HG02588 (cell line): ENCODE measurements at regions not wholly inside any gene's neighbourhood (a gene's known extent, or its start where the extent isn't known, plus 50 kb on each side); places are given as distances from the start of the nearest gene placed in this dataset.
"Not testable (repeated sequence)": the region's sequence is repeated elsewhere in the genome, so short reads cannot be mapped to it uniquely, and the experiment has no call there.

ENCODE experiments used
- ATAC-seq: cut with Tn5 transposase; IDR thresholded peaks from one replicate; pipeline ENCODE4 v1.9.1; 2021; ENCODE audit warnings: mild to moderate bottlenecking, moderate library complexity; ENCODE audit not compliant: unreplicated experiment

DNA sequence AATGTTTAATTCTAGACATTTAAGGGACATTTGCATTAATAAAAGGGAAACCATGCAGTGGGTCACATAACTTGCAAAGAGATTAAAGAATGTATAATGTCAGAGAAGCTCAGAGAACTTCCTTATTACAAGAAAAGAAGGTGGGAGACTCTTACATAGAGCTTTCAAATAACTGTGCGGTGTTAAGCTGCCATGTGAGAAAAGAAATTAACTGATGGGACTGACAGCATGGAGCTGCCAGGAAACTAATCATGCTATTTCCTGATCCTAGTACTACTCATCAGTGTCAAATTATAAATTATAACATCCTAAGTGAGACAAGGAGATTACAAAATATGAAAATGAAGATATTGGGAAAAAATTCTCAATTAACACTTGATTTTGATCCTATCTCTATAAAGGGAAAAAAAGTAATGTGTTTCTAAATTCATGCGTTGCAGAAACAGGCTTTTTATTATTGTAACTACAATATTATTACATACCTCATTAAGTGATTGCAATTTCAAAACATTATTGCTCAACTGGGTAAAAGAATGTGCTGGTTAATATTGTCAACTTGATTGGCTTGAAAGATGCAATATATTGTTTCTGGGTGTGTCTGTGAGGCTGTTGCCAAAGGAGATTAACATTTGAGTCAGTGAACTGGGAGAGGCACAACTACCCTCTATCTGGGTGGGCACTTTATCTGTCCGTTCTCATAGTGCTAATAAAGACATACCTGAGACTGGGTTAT, 609.5 kb upstream of the NUDT12 start:
- no peak for ATAC-seq

DNA sequence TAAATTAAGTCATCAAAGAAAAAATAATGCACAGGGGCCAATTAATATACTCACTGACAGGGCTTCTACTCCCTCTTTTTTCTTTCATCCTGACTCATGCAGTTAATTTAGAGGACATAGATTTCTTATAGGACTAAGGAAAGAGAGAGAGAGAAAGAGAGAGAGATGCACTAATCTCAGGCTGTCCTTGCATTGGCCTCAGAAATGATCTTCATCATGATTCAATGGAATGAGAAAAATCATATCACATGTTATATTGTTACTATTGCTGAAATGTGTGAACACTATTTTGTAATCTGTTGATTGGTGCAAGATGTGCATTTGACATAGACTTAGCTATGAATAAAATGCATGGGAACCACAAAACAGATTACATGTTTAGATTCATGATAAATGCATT, 608.3 kb upstream of the NUDT12 start:
- ATAC-seq: no peak

GRCh38 chr5:104146652-104147051, 584.1 kb upstream of the NUDT12 start:
- no peak for ATAC-seq

DNA sequence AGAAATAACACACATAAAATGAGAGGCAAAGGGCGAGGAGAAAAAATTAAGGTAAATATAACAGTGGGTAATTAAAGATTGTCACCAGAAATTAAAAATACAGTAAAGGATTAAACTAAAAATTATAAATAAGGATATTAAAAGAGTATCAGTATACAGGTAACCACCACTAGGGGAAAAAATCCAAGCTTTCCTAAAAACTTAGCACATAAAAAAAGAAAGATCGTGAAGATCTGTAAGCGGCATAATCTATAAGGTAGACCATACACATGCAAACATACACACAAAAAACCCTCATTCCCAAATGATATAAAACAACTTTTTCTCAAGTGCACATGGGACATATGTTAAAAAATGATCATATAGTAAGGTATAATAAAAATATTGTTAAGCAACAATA, 577.3 kb upstream of the NUDT12 start:
- no peak for ATAC-seq

DNA sequence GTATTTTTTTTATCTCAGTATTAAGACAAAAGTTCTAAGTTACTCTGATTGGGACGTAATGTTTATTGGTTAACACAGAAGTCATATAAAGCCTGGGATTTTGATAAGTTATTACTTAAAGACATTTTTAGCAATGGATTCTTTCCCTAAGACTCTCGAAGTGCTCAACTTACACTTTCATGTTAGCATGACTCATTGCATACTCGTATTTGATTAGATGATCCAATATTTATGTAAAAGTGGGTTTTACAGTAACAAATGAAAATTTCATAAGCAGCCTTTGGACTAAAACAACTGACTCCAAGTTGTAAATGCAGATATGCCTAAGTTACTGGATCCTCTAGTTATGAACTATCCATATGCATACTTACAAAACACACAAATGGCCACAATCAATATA, 567.7 kb upstream of the NUDT12 start:
- no peak for ATAC-seq

GRCh38 chr5:104128348-104128747, 565.8 kb upstream of the NUDT12 start:
- ATAC-seq: no peak

DNA sequence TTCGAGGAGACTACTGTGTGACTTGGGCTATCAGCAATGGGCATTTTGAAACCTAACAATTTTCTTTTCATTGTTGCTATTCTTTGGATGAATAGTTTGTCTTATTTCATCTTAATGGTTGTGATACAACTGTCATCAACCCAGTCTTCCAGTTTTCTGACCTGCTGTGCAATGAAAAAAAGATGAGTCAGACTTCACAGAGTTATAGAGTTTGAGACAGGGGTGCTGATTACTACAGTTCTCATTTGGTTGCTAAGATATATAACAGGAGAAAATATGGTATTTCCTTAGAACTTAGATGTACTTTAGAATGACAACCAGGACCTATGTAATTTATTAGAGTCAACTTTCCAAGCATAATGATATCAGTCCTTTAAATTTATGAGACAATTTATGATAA, 564.4 kb upstream of the NUDT12 start:
- ATAC-seq: no peak

DNA sequence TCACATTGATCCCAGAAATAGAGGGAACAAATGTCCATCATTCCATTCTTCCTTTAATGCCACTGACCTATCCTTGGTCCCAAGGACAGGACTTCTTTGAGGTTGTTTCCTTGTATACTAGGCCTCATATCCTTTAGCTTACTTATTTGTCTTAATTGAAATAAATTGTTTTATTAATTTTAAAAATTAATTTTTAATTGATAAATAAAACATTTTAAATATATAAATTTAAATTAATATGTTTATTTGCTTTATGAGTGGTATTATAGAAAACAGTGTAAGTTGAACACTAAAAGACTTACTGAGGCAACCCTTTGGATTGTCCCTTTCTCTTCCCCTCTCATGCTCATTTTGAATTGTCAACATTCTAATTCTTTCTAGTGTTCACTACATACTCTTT, 556.9 kb upstream of the NUDT12 start:
- no peak for ATAC-seq

DNA sequence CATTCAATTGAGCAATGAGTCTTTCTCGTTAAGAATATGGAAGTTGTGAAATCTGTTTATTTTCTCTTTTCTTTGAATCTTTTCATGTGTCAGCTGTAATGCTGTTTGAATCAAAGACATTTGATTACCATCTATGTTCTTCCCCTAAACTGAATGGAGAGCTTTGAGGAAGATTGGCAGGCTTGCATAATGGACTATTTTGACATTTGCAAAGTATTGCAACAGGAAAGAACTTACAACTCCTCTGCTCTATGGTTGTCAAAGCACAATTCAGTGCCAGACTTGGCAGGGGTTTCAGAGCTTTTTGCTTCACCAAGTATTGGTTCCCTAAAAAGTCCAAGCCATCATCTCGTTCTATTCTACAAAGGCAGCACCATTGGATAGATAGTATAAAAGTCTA, 549.0 kb upstream of the NUDT12 start:
- ATAC-seq: no peak

- ATAC-seq: no peak
Observed at GRCh38 chr5:104096451-104096850, 533.9 kb upstream of the NUDT12 start.

DNA sequence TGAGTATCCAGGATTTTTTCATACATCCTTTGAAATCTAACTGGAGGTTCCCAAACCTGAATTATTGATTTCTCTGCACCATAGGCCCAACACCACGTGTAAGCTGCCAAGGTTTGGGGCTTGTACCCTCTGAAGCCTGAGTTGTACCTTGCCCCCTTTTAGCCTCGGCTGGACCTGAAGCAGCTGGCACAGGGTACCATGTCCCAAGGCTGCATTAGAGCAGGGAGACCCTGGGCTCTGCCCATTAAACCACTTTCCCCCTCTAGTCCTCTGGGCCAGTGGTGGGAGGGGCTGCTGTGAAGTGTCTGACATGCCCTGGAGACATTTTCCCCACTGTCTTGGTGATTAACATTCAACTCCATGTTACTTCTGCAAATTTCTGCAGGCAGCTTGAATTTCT, 532.9 kb upstream of the NUDT12 start:
- no peak for ATAC-seq

- no peak for ATAC-seq
Observed at GRCh38 chr5:104088876-104089778, 526.5 kb upstream of the NUDT12 start.

- no peak for ATAC-seq
Observed at GRCh38 chr5:104084896-104085295, 522.3 kb upstream of the NUDT12 start.

GRCh38 chr5:104082754-104083153, 520.2 kb upstream of the NUDT12 start:
- no peak for ATAC-seq

DNA sequence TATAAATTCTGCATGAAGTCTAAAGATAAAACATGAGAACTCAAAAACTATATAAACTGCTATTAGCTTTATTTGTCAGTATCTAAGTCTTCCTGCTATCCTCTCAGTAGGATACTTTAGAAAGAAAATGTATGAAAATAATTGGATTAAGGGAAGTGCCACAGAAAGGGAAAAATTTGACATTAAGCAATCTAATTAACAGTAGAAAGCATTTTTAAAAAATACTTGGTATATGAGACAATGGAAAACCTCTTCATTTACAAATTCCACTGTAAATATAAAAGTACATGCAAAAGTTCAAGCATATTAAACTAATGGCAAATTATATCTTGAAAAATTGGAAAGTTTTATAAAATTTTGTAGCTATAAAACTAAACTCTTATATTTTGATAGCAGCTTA, 518.6 kb upstream of the NUDT12 start:
- ATAC-seq: no peak

GRCh38 chr5:104080646-104081175, 518.1 kb upstream of the NUDT12 start:
- no peak for ATAC-seq

- not testable (repeated sequence) for ATAC-seq
Observed at GRCh38 chr5:104079861-104080645, 517.5 kb upstream of the NUDT12 start.

DNA sequence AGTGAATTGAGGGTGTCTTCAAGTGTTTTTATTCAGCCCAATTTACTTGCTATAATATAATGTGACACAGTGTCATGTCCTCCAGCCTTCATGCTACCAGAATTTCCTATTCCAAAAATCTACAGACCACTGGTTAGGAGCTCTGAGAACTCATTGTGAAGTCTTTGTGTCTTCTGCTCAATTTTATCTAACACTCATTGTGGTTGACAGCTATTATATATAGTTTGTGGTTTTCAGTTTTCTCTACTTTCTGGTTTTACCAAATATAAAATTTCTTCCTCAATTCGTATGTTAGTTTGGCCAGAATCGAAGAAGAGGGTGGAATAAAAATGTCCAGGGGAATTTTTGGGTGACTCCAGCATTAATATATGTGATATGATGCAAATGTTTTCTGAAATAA, 509.3 kb upstream of the NUDT12 start:
- ATAC-seq: no peak

DNA sequence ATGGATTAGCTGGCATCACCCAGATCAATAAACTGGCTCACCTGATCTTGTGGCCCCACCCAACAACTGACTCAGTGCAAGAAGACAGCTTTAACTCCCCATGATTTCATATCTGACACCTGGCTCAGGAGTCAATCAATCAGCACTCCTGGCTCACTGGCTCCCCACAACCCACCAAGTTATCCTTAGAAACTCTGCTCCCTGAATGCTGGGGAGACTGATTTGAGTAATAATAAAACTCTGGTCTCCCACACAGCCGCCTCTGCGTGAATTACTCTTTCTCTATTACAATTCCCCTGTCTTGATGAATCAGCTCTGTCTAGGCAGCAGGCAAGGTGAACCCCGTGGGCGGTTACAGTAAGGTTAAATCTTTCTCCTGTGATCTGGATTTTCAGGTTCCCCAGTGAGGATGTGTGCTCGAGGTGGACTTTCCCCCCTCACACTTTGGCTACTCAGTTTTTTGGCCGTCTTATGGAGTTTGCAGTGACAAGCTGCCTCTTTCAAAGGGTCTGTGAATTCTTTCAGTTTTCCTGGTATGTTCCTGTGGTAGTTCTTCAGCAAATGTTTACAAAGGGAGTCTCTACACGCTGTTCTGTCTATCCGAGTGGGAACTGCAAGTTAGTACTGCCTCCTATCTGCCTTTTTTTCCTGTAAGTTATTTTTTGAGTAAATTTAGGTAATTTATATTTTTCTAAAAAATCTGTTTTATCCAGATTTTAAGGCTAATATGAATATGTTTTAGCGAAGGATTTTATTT, 500.2 kb upstream of the NUDT12 start:
- ATAC-seq: no peak

GRCh38 chr5:104061707-104062106, 499.1 kb upstream of the NUDT12 start:
- ATAC-seq: no peak

DNA sequence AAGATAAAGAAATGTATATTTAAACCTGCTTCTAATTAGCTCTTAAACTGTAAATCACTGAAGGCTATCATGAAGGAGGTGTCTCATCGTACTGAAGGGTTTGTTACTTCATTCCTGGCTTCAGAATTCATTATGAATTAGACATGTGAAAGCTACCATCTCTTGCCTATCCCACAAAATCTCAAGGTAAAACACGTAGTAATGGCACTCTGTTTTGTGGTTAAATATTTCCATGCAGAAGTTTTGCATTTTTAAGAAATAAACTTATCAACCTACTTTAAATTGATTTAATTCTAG, 490.7 kb upstream of the NUDT12 start:
- no peak for ATAC-seq
